ENCODE measurements at regions not wholly inside any gene's neighbourhood (a gene's known extent, or its start where the extent isn't known, plus 50 kb on each side); places are given as distances from the start of the nearest gene placed in this dataset.

DNA sequence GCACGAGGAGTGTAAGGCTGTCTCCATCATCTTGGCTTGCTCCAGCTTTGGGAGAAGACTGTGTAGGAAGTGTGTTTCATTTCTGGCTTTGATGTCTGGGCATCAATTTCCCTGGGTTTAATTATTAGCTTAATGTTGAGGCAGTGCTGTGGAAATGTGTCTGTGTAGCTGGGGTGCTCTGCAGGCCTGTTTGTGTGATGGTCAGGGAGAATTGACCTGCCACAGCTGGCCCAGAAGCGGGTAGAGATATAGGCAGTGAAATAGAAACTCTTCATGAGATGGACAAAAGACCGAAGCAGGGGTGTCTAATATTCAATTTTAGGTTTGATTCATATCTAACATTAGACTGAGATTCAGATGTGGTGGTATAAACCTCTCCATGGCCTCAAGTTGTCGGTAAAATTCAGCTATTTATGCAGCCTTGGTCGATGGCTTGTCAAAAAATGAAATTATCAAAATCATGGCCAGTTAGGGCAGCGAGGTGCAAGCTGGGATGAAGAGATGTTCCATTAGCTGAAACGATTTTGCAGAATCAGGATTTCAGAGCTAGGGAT, 95.3 kb upstream of the SNX9 start:
- H3K27ac ChIP-seq = no peak overlapping the region
- in situ Hi-C loops (cut with MboI; ENCODE audit: low pct_ligation_motif_present in 1 of 4, low pct_unique_long_range_greater_than_20kb in 1 of 4, low sequenced_read_pairs in 3 of 4) (no loop called here), intact Hi-C loops (cut with DNase I; ENCODE audit: low total_unique reads) (no loop called here)
- H3K4me3 ChIP-seq = no peak overlapping the region
- TF ChIP-seq EP300 (IDR thresholded peaks at IDR 0.05; ENCODE audit: low read depth) = no peak
- TF ChIP-seq POLR2A (IDR thresholded peaks at IDR 0.05) = no peak
- no peak for TF ChIP-seq POLR2AphosphoS5 (IDR thresholded peaks at IDR 0.05)
- TF ChIP-seq, protein P1, sequence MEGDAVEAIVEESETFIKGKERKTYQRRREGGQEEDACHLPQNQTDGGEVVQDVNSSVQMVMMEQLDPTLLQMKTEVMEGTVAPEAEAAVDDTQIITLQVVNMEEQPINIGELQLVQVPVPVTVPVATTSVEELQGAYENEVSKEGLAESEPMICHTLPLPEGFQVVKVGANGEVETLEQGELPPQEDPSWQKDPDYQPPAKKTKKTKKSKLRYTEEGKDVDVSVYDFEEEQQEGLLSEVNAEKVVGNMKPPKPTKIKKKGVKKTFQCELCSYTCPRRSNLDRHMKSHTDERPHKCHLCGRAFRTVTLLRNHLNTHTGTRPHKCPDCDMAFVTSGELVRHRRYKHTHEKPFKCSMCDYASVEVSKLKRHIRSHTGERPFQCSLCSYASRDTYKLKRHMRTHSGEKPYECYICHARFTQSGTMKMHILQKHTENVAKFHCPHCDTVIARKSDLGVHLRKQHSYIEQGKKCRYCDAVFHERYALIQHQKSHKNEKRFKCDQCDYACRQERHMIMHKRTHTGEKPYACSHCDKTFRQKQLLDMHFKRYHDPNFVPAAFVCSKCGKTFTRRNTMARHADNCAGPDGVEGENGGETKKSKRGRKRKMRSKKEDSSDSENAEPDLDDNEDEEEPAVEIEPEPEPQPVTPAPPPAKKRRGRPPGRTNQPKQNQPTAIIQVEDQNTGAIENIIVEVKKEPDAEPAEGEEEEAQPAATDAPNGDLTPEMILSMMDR (IDR thresholded peaks at IDR 0.05) = no peak
- no peaks in the 10 kb centered on the region for H3K27me3 ChIP-seq
- DNase-seq = no peak
- H3K9me3 ChIP-seq = peaks cover 0 to 4% of the 10 kb centered on the region in 2 donors
- no peaks in the 10 kb centered on the region for H3K4me1 ChIP-seq
- no peaks in the 10 kb centered on the region for H3K36me3 ChIP-seq
- WGBS, 2 donors (ENCODE audit: low coverage in 1 of 2) = 73 to 77% methylated on average over 6 to 7 of the region's 7 CpGs

DNA sequence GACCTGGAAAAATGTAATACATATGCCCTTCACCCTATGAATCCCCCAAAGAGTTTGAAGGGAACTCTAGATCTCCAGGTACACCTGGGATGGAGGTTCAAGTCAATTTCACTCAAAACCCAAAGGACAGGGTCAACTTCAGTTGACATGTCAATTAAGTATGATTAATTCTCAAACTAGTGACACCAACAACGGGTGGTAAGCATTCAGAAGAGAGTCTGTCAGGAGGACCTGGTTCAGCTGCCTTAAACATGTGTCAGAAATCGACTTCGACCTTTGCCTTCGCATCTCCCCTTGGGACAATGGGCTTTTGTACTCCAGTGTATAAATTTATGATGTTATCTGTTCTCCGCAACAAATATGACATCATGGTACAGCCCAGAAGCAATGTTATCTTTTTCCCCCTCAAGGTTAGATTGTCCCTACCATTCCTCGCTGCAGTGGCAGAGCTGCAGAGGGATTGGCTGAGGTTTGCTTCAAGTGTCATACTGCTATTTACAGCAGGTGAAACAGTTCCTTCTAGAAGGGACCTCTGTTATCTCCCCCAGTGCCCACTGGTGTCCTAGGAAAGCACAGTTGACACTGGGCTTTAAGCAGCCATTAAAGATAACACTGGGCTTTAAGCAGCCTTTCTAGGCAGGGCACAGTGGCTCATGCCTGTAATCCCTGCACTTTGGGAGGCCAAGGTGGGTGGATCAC, 94.7 kb upstream of the SNX9 start:
- peaks cover 0 to 4% of the 10 kb centered on the region in 2 donors for H3K9me3 ChIP-seq
- H3K4me3 ChIP-seq = no peak overlapping the region
- H3K4me1 ChIP-seq = no peaks in the 10 kb centered on the region
- in situ Hi-C loops (cut with MboI; ENCODE audit: low pct_ligation_motif_present in 1 of 4, low pct_unique_long_range_greater_than_20kb in 1 of 4, low sequenced_read_pairs in 3 of 4) (no loop called here), intact Hi-C loops (cut with DNase I; ENCODE audit: low total_unique reads) (no loop called here)
- H3K27me3 ChIP-seq = no peaks in the 10 kb centered on the region
- no peak for DNase-seq
- TF ChIP-seq EP300 (IDR thresholded peaks at IDR 0.05; ENCODE audit: low read depth) (no peak), POLR2A (IDR thresholded peaks at IDR 0.05) (no peak)
- H3K36me3 ChIP-seq = no peaks in the 10 kb centered on the region
- 47 to 62% methylated on average over 3 to 6 of the region's 6 CpGs for WGBS, 2 donors (ENCODE audit: low coverage in 1 of 2)
- H3K27ac ChIP-seq = no peak overlapping the region

DNA sequence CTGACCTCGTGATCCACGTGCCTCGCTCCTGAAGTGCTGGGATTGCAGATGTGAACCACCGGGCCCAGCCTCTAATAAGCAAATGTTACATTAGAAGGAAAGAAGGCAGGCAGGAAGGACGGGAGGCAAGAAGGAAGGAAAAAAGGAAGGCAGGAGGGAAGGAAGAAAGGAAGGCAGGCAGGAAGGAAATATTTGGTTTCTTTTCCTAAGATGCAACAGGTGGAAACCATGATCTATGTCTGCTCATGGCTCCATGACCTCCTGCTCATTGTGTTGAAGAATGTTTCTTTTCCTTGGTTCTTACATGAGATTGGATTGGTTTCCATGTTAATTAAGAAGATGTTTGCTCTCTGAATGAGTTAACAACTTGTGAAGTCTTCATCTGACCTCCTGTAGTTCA, 91.8 kb upstream of the SNX9 start:
- no peaks in the 10 kb centered on the region for H3K36me3 ChIP-seq
- in situ Hi-C loops (cut with MboI; ENCODE audit: low pct_ligation_motif_present in 1 of 4, low pct_unique_long_range_greater_than_20kb in 1 of 4, low sequenced_read_pairs in 3 of 4) = no loop called here

DNA sequence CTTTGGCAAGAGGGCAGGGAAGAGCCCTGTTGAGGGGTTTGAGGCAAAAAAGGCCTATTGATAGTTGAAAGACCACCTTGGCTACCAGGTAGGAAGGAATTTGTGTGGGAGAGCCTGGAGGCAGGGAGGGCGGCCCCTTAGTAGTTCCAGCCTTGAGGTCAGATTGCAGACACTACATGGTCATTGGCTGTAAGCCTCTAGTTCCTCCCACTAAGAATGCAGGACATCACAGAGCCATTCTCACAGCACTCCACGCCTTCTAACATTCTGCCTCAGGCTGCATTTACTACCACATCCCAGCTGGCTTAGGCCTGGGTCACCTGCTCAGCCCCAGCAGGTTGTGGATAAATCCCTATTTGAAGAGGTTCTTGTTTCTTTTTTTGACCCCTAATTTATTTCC, 91.0 kb upstream of the SNX9 start:
- in situ Hi-C loops (cut with MboI; ENCODE audit: low pct_ligation_motif_present in 1 of 4, low pct_unique_long_range_greater_than_20kb in 1 of 4, low sequenced_read_pairs in 3 of 4) = no loop called here
- TF ChIP-seq, protein P1 (IDR thresholded peaks at IDR 0.05) = no peak
- TF ChIP-seq POLR2A (IDR thresholded peaks at IDR 0.05) (no peak), EP300 (IDR thresholded peaks at IDR 0.05; ENCODE audit: low read depth) (no peak), POLR2AphosphoS5 (IDR thresholded peaks at IDR 0.05) (no peak)
- intact Hi-C loops (cut with DNase I; ENCODE audit: low total_unique reads) = no loop called here
- 83 to 86% methylated on average over 1 to 2 of the region's 2 CpGs for WGBS, 2 donors (ENCODE audit: low coverage in 1 of 2)
- Histone ChIP-seq H3K36me3 (no peaks in the 10 kb centered on the region), H3K4me3 (no peak overlapping the region), H3K9me3 (no peaks in the 10 kb centered on the region), H3K4me1 (no peaks in the 10 kb centered on the region), H3K27me3 (no peaks in the 10 kb centered on the region), H3K27ac (no peak overlapping the region)
- DNase-seq = no peak

More for the DNA sequence above, 91.8 kb upstream of the SNX9 start:
- 92 to 95% methylated on average over 5 of the region's 5 CpGs for WGBS, 2 donors (ENCODE audit: low coverage in 1 of 2)
- Histone ChIP-seq H3K9me3 (no peaks in the 10 kb centered on the region), H3K4me3 (no peak overlapping the region), H3K27me3 (no peaks in the 10 kb centered on the region), H3K27ac (no peak overlapping the region), H3K4me1 (no peaks in the 10 kb centered on the region)
- DNase-seq = no peak
- TF ChIP-seq EP300 (IDR thresholded peaks at IDR 0.05; ENCODE audit: low read depth) (no peak), POLR2A (IDR thresholded peaks at IDR 0.05) (no peak), POLR2AphosphoS5 (IDR thresholded peaks at IDR 0.05) (no peak)
- TF ChIP-seq, protein P1 (IDR thresholded peaks at IDR 0.05) = no peak
- intact Hi-C loops (cut with DNase I; ENCODE audit: low total_unique reads) = no loop called here
